ENCODE measurements at regions not wholly inside any gene's neighbourhood (a gene's known extent, or its start where the extent isn't known, plus 50 kb on each side); places are given as distances from the start of the nearest gene placed in this dataset.

GRCh38 chr6:27076116-27076515, 171.4 kb upstream of the PRSS16 start:
- TF ChIP-seq CTCF (IDR thresholded peaks at IDR 0.05; ENCODE audit: low read depth, low read length) (no peak), MAX (IDR thresholded peaks at IDR 0.05; ENCODE audit: low read depth, low read length) (no peak), MYC (IDR thresholded peaks at IDR 0.05; ENCODE audit: low read depth, low read length) (no peak)

All from NB4 (cell line).